CD14-positive monocyte (primary cell): ENCODE measurements at regions not wholly inside any gene's neighbourhood (a gene's known extent, or its start where the extent isn't known, plus 50 kb on each side); places are given as distances from the start of the nearest gene placed in this dataset.

Source experiments
- DNase-seq, 3 donors: peaks; one replicate each; pipeline ENCODE4 v3.0.0-alpha.2; 2011 to 2022
- H2AFZ ChIP-seq: 2 replicates; pipeline ENCODE4 v1.6.0; 2012; ENCODE audit warnings: mild to moderate bottlenecking, low read depth, low read length, inconsistent platforms; ENCODE audit not compliant: insufficient read depth, poor library complexity, severe bottlenecking
- H3K27ac ChIP-seq, 2 donors: 1 replicate in 1 of 2; 2 replicates in 1 of 2; pipeline ENCODE4 v1.5.1; 2012 to 2013; ENCODE audit warnings: low read length in 2 of 2, control low read depth in 1 of 2, inconsistent platforms in 1 of 2, low read depth in 1 of 2, mild to moderate bottlenecking in 1 of 2
- H3K27me3 ChIP-seq, 2 donors: one replicate each; pipeline versions ENCODE4 v1.6.0 to v1.6.1; 2011 to 2013; ENCODE audit warnings: low read length in 2 of 2; ENCODE audit not compliant: control insufficient read depth in 2 of 2, insufficient read depth in 2 of 2
- H3K36me3 ChIP-seq, 2 donors: replicated peaks in 1 of 2; 1 replicate in 1 of 2; 2 replicates in 1 of 2; pipeline versions ENCODE4 v1.5.1 to v1.6.1; 2012 to 2013; ENCODE audit warnings: low read length in 2 of 2, control low read depth in 1 of 2, inconsistent platforms in 1 of 2, mild to moderate bottlenecking in 1 of 2; ENCODE audit not compliant: insufficient read depth in 2 of 2, control insufficient read depth in 1 of 2
- H3K4me1 ChIP-seq, 2 donors: 1 replicate in 1 of 2; 2 replicates in 1 of 2; pipeline versions ENCODE4 v1.5.1 to v1.6.1; 2012 to 2013; ENCODE audit warnings: low read length in 2 of 2, control low read depth in 1 of 2, inconsistent platforms in 1 of 2, mild to moderate bottlenecking in 1 of 2, moderate library complexity in 1 of 2; ENCODE audit not compliant: insufficient read depth in 2 of 2, control insufficient read depth in 1 of 2
- H3K4me2 ChIP-seq: replicated peaks from 2 replicates; pipeline ENCODE3; 2012; ENCODE audit warnings: low read length, moderate library complexity, mild to moderate bottlenecking; ENCODE audit not compliant: poor library complexity, severe bottlenecking; ENCODE audit errors: extremely low read depth
- H3K4me3 ChIP-seq, 3 experiments: fragments of 200-600 bp in 1 of 3; sonication (generic) in 1 of 3; replicated peaks in 1 of 3; 1 replicate in 2 of 3; 2 replicates in 1 of 3; pipeline ENCODE4 v1.5.1; 2011 to 2013; ENCODE audit warnings: low read length in 3 of 3, mild to moderate bottlenecking in 3 of 3, control low read depth in 2 of 3, low read depth in 2 of 3, inconsistent platforms in 1 of 3, moderate library complexity in 1 of 3
- H3K79me2 ChIP-seq: 2 replicates; pipeline ENCODE4 v1.6.0; 2012; ENCODE audit warnings: mild to moderate bottlenecking, control low read depth, inconsistent platforms, low read length, moderate library complexity; ENCODE audit not compliant: insufficient read depth
- H3K9ac ChIP-seq: 2 replicates; pipeline ENCODE4 v1.6.0; 2017; ENCODE audit warnings: low read length, mild to moderate bottlenecking; ENCODE audit not compliant: insufficient read depth, poor library complexity, severe bottlenecking
- H3K9me3 ChIP-seq, 2 donors: replicated peaks in 1 of 2; 1 replicate in 1 of 2; 2 replicates in 1 of 2; pipeline versions ENCODE4 v1.5.1 to v1.6.1; 2012 to 2013; ENCODE audit warnings: low read length in 2 of 2, control low read depth in 1 of 2; ENCODE audit not compliant: control insufficient read depth in 1 of 2, insufficient read depth in 1 of 2
- H4K20me1 ChIP-seq: 2 replicates; pipeline ENCODE4 v1.6.0; 2012; ENCODE audit warnings: mild to moderate bottlenecking, low read length, control low read depth, moderate library complexity; ENCODE audit not compliant: insufficient read depth
- H3K27ac Mint-ChIP-seq, 7 donors: one replicate each; pipeline ENCODE4 v1.8.0; 2020; ENCODE audit warnings: mild to moderate bottlenecking in 7 of 7, mixed read lengths in 7 of 7, moderate library complexity in 6 of 7, inconsistent platforms in 2 of 7
- H3K27me3 Mint-ChIP-seq, 3 donors: one replicate each; pipeline ENCODE4 v1.8.0; 2021 to 2022; ENCODE audit warnings: low read depth in 3 of 3, mild to moderate bottlenecking in 3 of 3, mixed read lengths in 3 of 3, moderate library complexity in 3 of 3, inconsistent platforms in 1 of 3
- H3K36me3 Mint-ChIP-seq, 2 donors: one replicate each; pipeline ENCODE4 v1.8.0; 2020; ENCODE audit warnings: mixed read lengths in 2 of 2, inconsistent platforms in 1 of 2, mild to moderate bottlenecking in 1 of 2
- H3K4me1 Mint-ChIP-seq: one replicate; pipeline ENCODE4 v1.8.0; 2020; ENCODE audit warnings: mild to moderate bottlenecking, mixed read lengths
- H3K4me3 Mint-ChIP-seq, 2 donors: one replicate each; pipeline ENCODE4 v1.8.0; 2020; ENCODE audit warnings: mild to moderate bottlenecking in 2 of 2, mixed read lengths in 2 of 2, moderate library complexity in 1 of 2
- H3K9me3 Mint-ChIP-seq, 7 donors: one replicate each; pipeline ENCODE4 v1.8.0; 2020 to 2022; ENCODE audit warnings: mixed read lengths in 7 of 7, mild to moderate bottlenecking in 6 of 7, moderate library complexity in 6 of 7, inconsistent platforms in 2 of 7
- CTCF ChIP-seq: fragments of 200-600 bp; IDR thresholded peaks from one replicate; pipeline ENCODE4 v1.8.0; 2022; ENCODE audit warnings: antibody characterized with exemption, mild to moderate bottlenecking
- WGBS: methylation state at CpG from one replicate; pipeline ENCODE4 v1.1.5; 2013; ENCODE audit warnings: missing lambda C conversion rate; ENCODE audit not compliant: insufficient coverage; 5-methylcytosine and 5-hydroxymethylcytosine counted together
- intact Hi-C, 2 donors: fragments of 100-400 bp; cut with micrococcal nuclease; formaldehyde crosslinking; loops; one replicate each; pipeline versions ENCODE4 v1.15.0 to v1.15.1; 2023

DNA sequence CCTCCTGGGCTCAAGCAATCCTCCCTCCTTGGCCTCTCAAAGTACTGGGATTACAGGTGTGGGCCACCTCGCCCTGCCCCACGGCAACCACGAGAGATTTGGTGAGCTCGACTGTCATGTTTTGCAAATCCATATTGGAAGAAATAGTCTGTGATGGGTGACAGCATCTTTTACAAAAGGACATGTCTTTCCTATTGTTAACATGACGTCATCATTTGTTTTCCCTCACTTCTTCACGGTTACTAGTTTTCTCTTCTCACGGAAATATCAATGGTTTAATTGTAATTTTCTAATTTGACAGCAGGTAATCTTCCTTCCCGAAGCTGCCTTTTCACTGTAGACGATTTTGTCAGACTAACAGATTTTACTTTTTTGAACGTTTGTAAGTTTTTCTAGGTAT lies 110.8 kb upstream of the GREM2 start:
- intact Hi-C loops: no loop called here
- Mint-ChIP-seq H3K27me3 (peaks cover 0 to 1% (median 0%) of the 10 kb centered on the region in 3 donors), H3K36me3 (no peaks in the 10 kb centered on the region), H3K9me3 (peaks cover 6 to 14% (median 8%) of the 10 kb centered on the region in 7 donors), H3K4me1 (no peaks in the 10 kb centered on the region), H3K4me3 (no peak overlapping the region), H3K27ac (no peak overlapping the region)
- H3K27me3 ChIP-seq: no peaks in the 10 kb centered on the region
- no peaks in the 10 kb centered on the region for H3K36me3 ChIP-seq
- H2AFZ ChIP-seq: no peak overlapping the region
- H3K9me3 ChIP-seq: peaks cover 5 to 7% of the 10 kb centered on the region in 2 donors
- no peaks in the 10 kb centered on the region for H3K79me2 ChIP-seq
- no peak for DNase-seq
- H3K4me3 ChIP-seq: no peak overlapping the region
- H3K4me2 ChIP-seq: no peak overlapping the region
- H4K20me1 ChIP-seq: no peaks in the 10 kb centered on the region
- 82% methylated on average over 2 of the region's 10 CpGs for WGBS
- no peak overlapping the region for H3K9ac ChIP-seq
- H3K27ac ChIP-seq: no peak overlapping the region
- TF ChIP-seq CTCF: no peak
- H3K4me1 ChIP-seq: no peaks in the 10 kb centered on the region

DNA sequence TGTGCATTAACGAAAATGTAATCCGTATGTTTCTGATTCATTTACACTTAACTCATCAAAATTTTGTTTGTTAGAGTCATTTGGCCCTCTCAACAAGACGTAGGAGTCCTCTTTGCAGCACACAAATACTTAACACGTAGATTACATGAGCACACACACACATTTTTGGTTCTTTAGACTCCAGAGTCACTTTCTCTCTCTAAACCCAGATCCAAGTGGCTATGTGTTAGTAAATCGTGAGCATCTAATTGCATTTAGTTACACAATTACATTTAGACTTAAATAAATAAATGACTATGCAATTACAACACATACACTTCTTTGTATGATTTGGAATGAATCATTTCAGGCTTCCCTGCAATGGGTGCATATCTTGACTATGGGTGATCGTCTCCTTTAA lies 109.0 kb upstream of the GREM2 start:
- intact Hi-C loops: no loop called here

More for the DNA sequence above, 109.0 kb upstream of the GREM2 start:
- H3K9ac ChIP-seq: no peak overlapping the region
- H3K79me2 ChIP-seq: no peaks in the 10 kb centered on the region
- no peaks in the 10 kb centered on the region for H4K20me1 ChIP-seq
- H3K4me1 ChIP-seq: no peaks in the 10 kb centered on the region
- WGBS: 89% methylated on average over 3 of the region's 6 CpGs
- H3K9me3 ChIP-seq: peaks cover under 1% of the 10 kb centered on the region in 2 donors
- no peak for TF ChIP-seq CTCF
- no peak for DNase-seq
- no peak overlapping the region for H3K4me3 ChIP-seq
- no peaks in the 10 kb centered on the region for H3K4me1 Mint-ChIP-seq
- no peaks in the 10 kb centered on the region for H3K36me3 ChIP-seq
- H3K27me3 Mint-ChIP-seq: peaks cover 0 to 2% (median 0%) of the 10 kb centered on the region in 3 donors
- H3K4me3 Mint-ChIP-seq: no peak overlapping the region
- no peak overlapping the region for H2AFZ ChIP-seq
- H3K9me3 Mint-ChIP-seq: peaks cover under 1 to 9% (median 1%) of the 10 kb centered on the region in 7 donors
- no peaks in the 10 kb centered on the region for H3K27me3 ChIP-seq
- no peaks in the 10 kb centered on the region for H3K36me3 Mint-ChIP-seq
- H3K27ac Mint-ChIP-seq: no peak overlapping the region
- H3K4me2 ChIP-seq: no peak overlapping the region
- H3K27ac ChIP-seq: no peak overlapping the region
